Progenitor cell of endocrine pancreas (in vitro differentiated cells): ENCODE measurements at regions not wholly inside any gene's neighbourhood (a gene's known extent, or its start where the extent isn't known, plus 50 kb on each side); places are given as distances from the start of the nearest gene placed in this dataset.
A peak's percentile ranks its signal among the peaks of the same experiment; 100 is the strongest.

Experiments used
- DNase-seq: peaks from one replicate; pipeline ENCODE4 v3.0.0; 2021; ENCODE audit warnings: low spot score; ENCODE audit not compliant: unreplicated experiment
- H3K27ac Mint-ChIP-seq: 2 replicates; pipeline ENCODE4 v1.8.0; 2021; ENCODE audit warnings: mild to moderate bottlenecking, moderate library complexity, mixed read lengths
- H3K27me3 Mint-ChIP-seq: 2 replicates; pipeline ENCODE4 v1.8.0; 2021; ENCODE audit warnings: mixed read lengths
- H3K36me3 Mint-ChIP-seq: 2 replicates; pipeline ENCODE4 v1.8.0; 2022; ENCODE audit warnings: mixed read lengths; ENCODE audit not compliant: insufficient read depth
- H3K4me1 Mint-ChIP-seq: 2 replicates; pipeline ENCODE4 v1.8.0; 2021; ENCODE audit warnings: low read depth, mixed read lengths
- H3K4me3 Mint-ChIP-seq: 2 replicates; pipeline ENCODE4 v1.8.0; 2021; ENCODE audit warnings: low read depth, mild to moderate bottlenecking, moderate library complexity, mixed read lengths
- H3K9me3 Mint-ChIP-seq: 2 replicates; pipeline ENCODE4 v1.8.0; 2021; ENCODE audit warnings: low read depth, mixed read lengths
- CTCF ChIP-seq: fragments of 200-600 bp; sonication (generic); IDR thresholded peaks from one replicate; pipeline ENCODE4 v1.5.0; 2021; ENCODE audit warnings: antibody characterized with exemption, mild to moderate bottlenecking; ENCODE audit not compliant: unreplicated experiment

- DNase-seq = no peak
- TF ChIP-seq CTCF = no peak
- no peak overlapping the region for H3K4me3 Mint-ChIP-seq
- H3K36me3 Mint-ChIP-seq = no peaks in the 10 kb centered on the region
- H3K4me1 Mint-ChIP-seq = peaks cover 10% of the 10 kb centered on the region
- H3K27me3 Mint-ChIP-seq = no peaks in the 10 kb centered on the region
- no peak overlapping the region for H3K27ac Mint-ChIP-seq
- H3K9me3 Mint-ChIP-seq = no peaks in the 10 kb centered on the region
Observed at GRCh38 chr6:132132422-132132821, 181.2 kb upstream of the CCN2 start.

GRCh38 chr6:132131758-132132157, 180.6 kb upstream of the CCN2 start:
- DNase-seq = no peak
- Mint-ChIP-seq H3K27ac (no peak overlapping the region), H3K36me3 (no peaks in the 10 kb centered on the region)

GRCh38 chr6:132131351-132131750, 180.2 kb upstream of the CCN2 start:
- Mint-ChIP-seq H3K27me3 (no peaks in the 10 kb centered on the region), H3K36me3 (no peaks in the 10 kb centered on the region), H3K4me1 (peaks cover 10% of the 10 kb centered on the region), H3K9me3 (peaks cover 3% of the 10 kb centered on the region), H3K4me3 (no peak overlapping the region), H3K27ac (no peak overlapping the region)
- DNase-seq = no peak
- no peak for TF ChIP-seq CTCF

More at GRCh38 chr6:132131758-132132157, 180.6 kb upstream of the CCN2 start:
- Mint-ChIP-seq H3K9me3 (peaks cover 2% of the 10 kb centered on the region), H3K4me3 (no peak overlapping the region), H3K4me1 (peaks cover 10% of the 10 kb centered on the region), H3K27me3 (no peaks in the 10 kb centered on the region)
- TF ChIP-seq CTCF = no peak

GRCh38 chr6:132130626-132131298, 179.6 kb upstream of the CCN2 start:
- H3K9me3 Mint-ChIP-seq = peaks cover 3% of the 10 kb centered on the region
- H3K36me3 Mint-ChIP-seq = no peaks in the 10 kb centered on the region
- no peak for TF ChIP-seq CTCF
- peaks cover 10% of the 10 kb centered on the region for H3K4me1 Mint-ChIP-seq
- no peaks in the 10 kb centered on the region for H3K27me3 Mint-ChIP-seq
- DNase-seq = no peak
- no peak overlapping the region for H3K4me3 Mint-ChIP-seq
- H3K27ac Mint-ChIP-seq = peak overlapping the region; percentile 29

- Mint-ChIP-seq H3K4me1 (peaks cover 10% of the 10 kb centered on the region), H3K9me3 (peaks cover 3% of the 10 kb centered on the region), H3K36me3 (no peaks in the 10 kb centered on the region), H3K27me3 (no peaks in the 10 kb centered on the region), H3K27ac (no peak overlapping the region), H3K4me3 (no peak overlapping the region)
- no peak for DNase-seq
- TF ChIP-seq CTCF = no peak
Observed at GRCh38 chr6:132128424-132128823, 177.3 kb upstream of the CCN2 start.
